GM12878 (cell line): ENCODE measurements at regions not wholly inside any gene's neighbourhood (a gene's known extent, or its start where the extent isn't known, plus 50 kb on each side); places are given as distances from the start of the nearest gene placed in this dataset.

ENCODE experiments used
- ATAC-seq: fragments of 200-7000 bp; cut with Tn5 transposase; 3 replicates; pipeline ENCODE4 v1.9.1; 2020; ENCODE audit warnings: mild to moderate bottlenecking, moderate library complexity
- BruUV-seq: library from RNA; stranded (reverse); fragments of 400-500 nt; replicated peaks from 2 replicates; lab custom pipeline; 2021; lab: Mats Ljungman, UMichigan
- CTCF ChIA-PET: fragments of 300-600 bp; sonication (Branson Sonifier 250); formaldehyde crosslinking; extraction: SDS; loops from one replicate; lab custom pipeline; 2021; ENCODE audit warnings: inconsistent platforms; lab: Yijun Ruan, JAX
- POLR2A ChIA-PET: fragments of 350-600 bp; formaldehyde crosslinking; extraction: SDS; loops from one replicate; lab custom pipeline; 2021; ENCODE audit warnings: inconsistent platforms; lab: Charles Lee
- RAD21 ChIA-PET: fragments of 300-600 bp; sonication (Branson Sonifier 250); formaldehyde crosslinking; loops from one replicate; lab custom pipeline; 2023; ENCODE audit warnings: antibody characterized with exemption; ENCODE audit not compliant: unreplicated experiment; lab: Charles Lee
- SMC1A ChIA-PET: fragments of 300-600 bp; sonication (Branson Sonifier 250); formaldehyde crosslinking; loops from one replicate; lab custom pipeline; 2023; ENCODE audit not compliant: unreplicated experiment, uncharacterized antibody; lab: Charles Lee
- DNase-seq: peaks from one replicate; pipeline ENCODE4 v3.0.0-alpha.2; 2011; ENCODE audit warnings: low read depth, low spot score
- FAIRE-seq: peaks from 3 replicates; lab custom pipeline; 2011; peaks lifted over from hg19 to GRCh38; lab: Jason Lieb, UNC
- H2AFZ ChIP-seq: 2 replicates; pipeline ENCODE4 v1.6.0; 2011; ENCODE audit warnings: low read depth, low read length, control low read depth; ENCODE audit not compliant: control insufficient read depth
- H3K27ac ChIP-seq: 2 replicates; pipeline ENCODE4 v1.5.1; 2011; ENCODE audit warnings: control low read depth; ENCODE audit not compliant: control insufficient read depth, insufficient read depth
- H3K27me3 ChIP-seq, 2 experiments: replicated peaks in 1 of 2; 2 replicates each; pipeline versions ENCODE4 v1.6.0 to v1.6.1; 2011; ENCODE audit warnings: low read length in 1 of 2; ENCODE audit not compliant: control insufficient read depth in 2 of 2, insufficient read depth in 2 of 2
- H3K36me3 ChIP-seq, 2 experiments: 2 replicates each; pipeline ENCODE4 v1.5.1; 2011; ENCODE audit warnings: low read length in 1 of 2; ENCODE audit not compliant: control insufficient read depth in 2 of 2, insufficient read depth in 2 of 2
- H3K4me1 ChIP-seq: 2 replicates; pipeline ENCODE4 v1.6.1; 2011; ENCODE audit warnings: mild to moderate bottlenecking, low read length, moderate library complexity, mixed read lengths; ENCODE audit not compliant: control insufficient read depth, insufficient read depth
- H3K4me2 ChIP-seq: 2 replicates; pipeline ENCODE4 v1.6.0; 2011; ENCODE audit warnings: control low read depth; ENCODE audit not compliant: control insufficient read depth, insufficient read depth
- H3K4me3 ChIP-seq: fragments of 200-600 bp; sonication (generic); 2 replicates; pipeline ENCODE4 v1.5.1; 2016
- H3K79me2 ChIP-seq: 2 replicates; pipeline ENCODE4 v1.6.0; 2011; ENCODE audit warnings: low read length; ENCODE audit not compliant: control insufficient read depth, insufficient read depth
- H3K9ac ChIP-seq: 2 replicates; pipeline ENCODE4 v1.8.0; 2011; ENCODE audit warnings: low read length, control low read depth, mixed read lengths; ENCODE audit not compliant: control insufficient read depth, insufficient read depth
- H3K9me3 ChIP-seq: replicated peaks from 3 replicates; pipeline ENCODE4 v1.5.1; 2011; ENCODE audit warnings: mild to moderate bottlenecking, low read length; ENCODE audit not compliant: control insufficient read depth, insufficient read depth
- H4K20me1 ChIP-seq: 2 replicates; pipeline ENCODE4 v1.6.0; 2011; ENCODE audit not compliant: control insufficient read depth, insufficient read depth
- CBX3 ChIP-seq: fragments of 200-600 bp; sonication (generic); IDR thresholded peaks from 2 replicates; pipeline ENCODE4 v1.6.1; 2016; ENCODE audit warnings: low read depth, borderline replicate concordance
- E2F8 ChIP-seq: fragments of 450-650 bp; IDR thresholded peaks from 2 replicates; pipeline ENCODE4 v1.6.1; 2018; ENCODE audit warnings: mild to moderate bottlenecking, low read depth, moderate library complexity; ENCODE audit not compliant: partially characterized antibody
- GATAD2B ChIP-seq: fragments of 450-650 bp; conservative IDR thresholded peaks from 2 replicates; pipeline ENCODE4 v1.6.1; 2017; ENCODE audit warnings: low read depth, mild to moderate bottlenecking, moderate library complexity
- KLF5 ChIP-seq: fragments of 450-650 bp; IDR thresholded peaks from 2 replicates; pipeline ENCODE4 v1.6.1; 2014; ENCODE audit warnings: mild to moderate bottlenecking; ENCODE audit not compliant: partially characterized antibody
- MEF2B ChIP-seq: fragments of 450-650 bp; IDR thresholded peaks from 2 replicates; pipeline ENCODE4 v1.6.1; 2018; ENCODE audit warnings: mild to moderate bottlenecking, moderate library complexity; ENCODE audit not compliant: partially characterized antibody, poor library complexity, severe bottlenecking
- MXI1 ChIP-seq: fragments of 150-350 bp; IDR thresholded peaks from 2 replicates; pipeline ENCODE4 v1.6.1; 2011; ENCODE audit warnings: low read depth, mild to moderate bottlenecking, inconsistent platforms, low read length, improper control_type of control experiment
- NR2F1 ChIP-seq: fragments of 450-650 bp; conservative IDR thresholded peaks from 2 replicates; pipeline ENCODE4 v1.6.1; 2017; ENCODE audit warnings: mild to moderate bottlenecking
- POLR2AphosphoS5 ChIP-seq: IDR thresholded peaks from 2 replicates; pipeline ENCODE4 v1.6.1; 2011; ENCODE audit warnings: mild to moderate bottlenecking, low read length, inconsistent platforms
- POU2F2 ChIP-seq: IDR thresholded peaks from 3 replicates; pipeline ENCODE4 v1.6.1; 2011; ENCODE audit warnings: low read depth, mild to moderate bottlenecking, low read length, borderline replicate concordance
- REST ChIP-seq: IDR thresholded peaks from 2 replicates; pipeline ENCODE4 v1.6.1; 2012; ENCODE audit warnings: mild to moderate bottlenecking, low read depth, low read length
- SMARCA5 ChIP-seq: fragments of 450-650 bp; IDR thresholded peaks from 2 replicates; pipeline ENCODE4 v1.6.1; 2017; ENCODE audit warnings: mild to moderate bottlenecking
- TBL1XR1 ChIP-seq: IDR thresholded peaks from 2 replicates; pipeline ENCODE4 v1.6.1; 2012; ENCODE audit warnings: low read depth, low read length, improper control_type of control experiment
- ZZZ3 ChIP-seq: IDR thresholded peaks from 2 replicates; pipeline ENCODE4 v1.6.1; 2011; ENCODE audit warnings: low read depth; ENCODE audit not compliant: control insufficient read depth, insufficient read length
- WGBS: methylation state at CpG from one replicate; pipeline ENCODE4 v1.1.6; 2016; ENCODE audit warnings: low lambda C conversion rate; ENCODE audit not compliant: insufficient replicate concordance, insufficient coverage; ENCODE audit errors: missing lambda C conversion rate; 5-methylcytosine and 5-hydroxymethylcytosine counted together
- in situ Hi-C: fragments of 300-500 bp; cut with MboI; formaldehyde crosslinking; loops from 9 replicates; pipeline ENCODE4 v1.14.3; 2018; ENCODE audit warnings: mixed read lengths
- intact Hi-C: fragments of 100-400 bp; cut with micrococcal nuclease; formaldehyde crosslinking; loops from one replicate; pipeline ENCODE4 v1.14.2; 2022; ENCODE audit not compliant: unreplicated experiment
- TF ChIP-seq, protein P1 (sequence below): fragments of 450-650 bp; IDR thresholded peaks from 2 replicates; pipeline ENCODE4 v1.6.1; 2017; ENCODE audit warnings: mild to moderate bottlenecking

DNA sequence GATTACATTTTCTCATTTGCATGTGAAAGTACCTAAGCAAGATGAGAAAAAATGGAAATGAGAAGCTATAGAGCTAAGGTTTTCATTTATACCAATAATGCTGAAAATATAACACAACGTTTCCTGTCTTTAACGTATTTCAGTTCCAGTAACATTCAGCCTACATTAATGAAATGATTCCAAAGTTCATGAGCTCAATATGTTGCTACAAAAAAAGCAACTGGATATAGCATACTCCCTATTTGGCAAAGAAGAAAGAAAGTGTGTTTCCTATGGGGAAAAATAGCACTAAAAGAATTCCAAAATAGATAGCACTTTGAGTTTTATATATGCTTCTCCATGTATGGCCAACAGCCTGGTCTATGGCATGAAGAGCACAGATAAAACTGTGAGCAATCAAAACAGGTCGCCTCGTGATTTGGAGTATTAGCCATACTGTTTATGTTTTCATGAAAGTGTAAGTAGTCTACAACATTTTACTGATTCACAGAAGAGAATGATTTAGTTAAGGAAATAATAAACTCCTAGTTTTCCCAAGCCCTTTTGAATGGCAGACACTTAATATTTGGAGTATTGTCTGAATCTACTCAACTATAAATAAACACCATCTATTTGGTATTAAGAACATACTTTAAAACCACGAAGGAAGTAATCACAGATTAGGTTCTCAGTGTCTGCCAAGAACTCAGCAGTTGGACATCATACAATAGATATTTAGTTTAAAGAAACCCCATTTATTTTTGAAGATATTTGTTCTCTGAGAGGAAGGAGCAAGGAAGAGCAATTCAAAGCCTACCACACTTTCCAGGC, 258.7 kb upstream of the RASA1 start (continued):
- TF ChIP-seq POU2F2 = no peak
- TF ChIP-seq, all 136 proteins: peak for 0

DNA sequence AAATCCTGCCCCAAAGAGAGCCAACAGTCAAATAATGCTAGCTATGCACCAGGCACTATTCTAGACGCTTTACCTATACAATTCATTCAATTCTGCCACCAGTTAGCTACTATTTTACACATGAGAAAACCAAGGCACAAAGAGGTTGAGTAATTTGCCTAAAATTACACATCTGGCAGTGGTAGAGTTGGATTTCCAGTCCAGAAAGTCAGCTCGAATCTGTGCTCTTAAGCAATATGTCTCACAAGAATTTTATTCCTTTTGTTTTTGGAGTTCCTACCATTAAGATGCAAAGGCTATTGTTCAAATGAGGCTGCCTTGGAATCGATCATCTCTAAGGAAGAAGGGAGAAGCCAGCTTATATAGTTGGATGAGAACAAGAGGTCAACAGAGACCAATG, 256.9 kb upstream of the RASA1 start:
- H3K27ac ChIP-seq = no peak overlapping the region
- RAD21 ChIA-PET = interaction anchor here (0.6 to 2.7 kb wide), 6 partner anchors 9 to 389 kb away, joined by 3 to 10 read pairs (median 4); no protein-coding TSS in a partner anchor
- H2AFZ ChIP-seq = no peak overlapping the region
- TF ChIP-seq NR2F1 (no peak), MXI1 (no peak), ZZZ3 (no peak), REST (no peak), TBL1XR1 (no peak), CBX3 (no peak), POLR2AphosphoS5 (no peak), GATAD2B (no peak), SMARCA5 (no peak), KLF5 (no peak), MEF2B (no peak), E2F8 (no peak)
- TF ChIP-seq, protein P1, sequence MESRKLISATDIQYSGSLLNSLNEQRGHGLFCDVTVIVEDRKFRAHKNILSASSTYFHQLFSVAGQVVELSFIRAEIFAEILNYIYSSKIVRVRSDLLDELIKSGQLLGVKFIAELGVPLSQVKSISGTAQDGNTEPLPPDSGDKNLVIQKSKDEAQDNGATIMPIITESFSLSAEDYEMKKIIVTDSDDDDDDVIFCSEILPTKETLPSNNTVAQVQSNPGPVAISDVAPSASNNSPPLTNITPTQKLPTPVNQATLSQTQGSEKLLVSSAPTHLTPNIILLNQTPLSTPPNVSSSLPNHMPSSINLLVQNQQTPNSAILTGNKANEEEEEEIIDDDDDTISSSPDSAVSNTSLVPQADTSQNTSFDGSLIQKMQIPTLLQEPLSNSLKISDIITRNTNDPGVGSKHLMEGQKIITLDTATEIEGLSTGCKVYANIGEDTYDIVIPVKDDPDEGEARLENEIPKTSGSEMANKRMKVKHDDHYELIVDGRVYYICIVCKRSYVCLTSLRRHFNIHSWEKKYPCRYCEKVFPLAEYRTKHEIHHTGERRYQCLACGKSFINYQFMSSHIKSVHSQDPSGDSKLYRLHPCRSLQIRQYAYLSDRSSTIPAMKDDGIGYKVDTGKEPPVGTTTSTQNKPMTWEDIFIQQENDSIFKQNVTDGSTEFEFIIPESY = no peak

More for the DNA sequence above, 256.9 kb upstream of the RASA1 start:
- no peak for FAIRE-seq
- Histone ChIP-seq H3K36me3 (no peaks in the 10 kb centered on the region), H3K79me2 (no peaks in the 10 kb centered on the region), H3K27me3 (no peaks in the 10 kb centered on the region), H4K20me1 (no peaks in the 10 kb centered on the region), H3K9ac (no peak overlapping the region), H3K9me3 (no peaks in the 10 kb centered on the region), H3K4me1 (no peaks in the 10 kb centered on the region), H3K4me2 (no peak overlapping the region), H3K4me3 (no peak overlapping the region)
- CTCF ChIA-PET = interaction anchor here (1.0 to 3.9 kb wide), 11 partner anchors 9 to 389 kb away, joined by 3 to 35 read pairs (median 4); no protein-coding TSS in a partner anchor
- no peak for ATAC-seq
- DNase-seq = no peak
- WGBS = 17% methylated on average over 3 of the region's 3 CpGs
- in situ Hi-C loops (no loop called here), intact Hi-C loops (loop anchor here (10.0 kb wide), 1 partner anchor 326 kb away; no protein-coding TSS in a partner anchor)
- SMC1A ChIA-PET = interaction anchor here (0.5 to 2.9 kb wide), 11 partner anchors 8 to 599 kb away, joined by 3 to 7 read pairs (median 5); partner anchors contain the start of gene RASA1
- BruUV-seq = no TSS peak
- POLR2A ChIA-PET = no interaction called here
